ENCODE measurements at regions not wholly inside any gene's neighbourhood (a gene's known extent, or its start where the extent isn't known, plus 50 kb on each side); places are given as distances from the start of the nearest gene placed in this dataset.

DNA sequence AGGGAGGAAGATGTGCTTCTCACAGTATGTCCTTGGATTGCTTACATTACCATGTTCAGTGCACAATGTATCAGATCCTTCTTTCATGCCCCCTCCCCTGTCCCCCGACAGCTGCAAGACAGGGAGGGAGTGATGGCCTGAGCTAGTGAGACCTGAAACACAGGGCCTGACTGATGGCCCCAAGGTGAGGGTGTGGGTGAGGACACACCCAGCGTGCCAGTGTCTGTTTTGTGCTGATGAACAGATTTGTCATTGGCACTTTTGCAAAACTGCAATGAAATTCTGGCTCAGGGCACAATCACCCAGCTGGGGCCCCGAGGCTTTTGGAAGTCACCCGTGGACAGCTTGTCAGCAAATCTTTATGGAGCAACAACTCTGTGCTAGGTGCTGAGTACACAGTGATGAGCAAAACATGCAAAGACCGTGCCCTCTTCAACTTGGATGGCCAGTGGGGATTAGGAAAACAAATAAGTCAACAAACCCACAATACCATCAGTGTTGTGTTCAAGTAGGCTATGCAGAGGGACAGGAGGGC, 59.4 kb upstream of the EMX2 start:
- no peak for TF ChIP-seq CTCF (conservative IDR thresholded peaks at IDR 0.05; ENCODE audit: low read depth in 2 of 2)
- TF ChIP-seq EZH2phosphoT487 (IDR thresholded peaks at IDR 0.05; ENCODE audit: unreplicated experiment), result no peak
- TF ChIP-seq EZH2 (IDR thresholded peaks at IDR 0.05; ENCODE audit: low read depth, unreplicated experiment), result no peak
- TF ChIP-seq POLR2AphosphoS5 (IDR thresholded peaks at IDR 0.05; ENCODE audit: low read depth), result no peak
- TF ChIP-seq, protein P1, sequence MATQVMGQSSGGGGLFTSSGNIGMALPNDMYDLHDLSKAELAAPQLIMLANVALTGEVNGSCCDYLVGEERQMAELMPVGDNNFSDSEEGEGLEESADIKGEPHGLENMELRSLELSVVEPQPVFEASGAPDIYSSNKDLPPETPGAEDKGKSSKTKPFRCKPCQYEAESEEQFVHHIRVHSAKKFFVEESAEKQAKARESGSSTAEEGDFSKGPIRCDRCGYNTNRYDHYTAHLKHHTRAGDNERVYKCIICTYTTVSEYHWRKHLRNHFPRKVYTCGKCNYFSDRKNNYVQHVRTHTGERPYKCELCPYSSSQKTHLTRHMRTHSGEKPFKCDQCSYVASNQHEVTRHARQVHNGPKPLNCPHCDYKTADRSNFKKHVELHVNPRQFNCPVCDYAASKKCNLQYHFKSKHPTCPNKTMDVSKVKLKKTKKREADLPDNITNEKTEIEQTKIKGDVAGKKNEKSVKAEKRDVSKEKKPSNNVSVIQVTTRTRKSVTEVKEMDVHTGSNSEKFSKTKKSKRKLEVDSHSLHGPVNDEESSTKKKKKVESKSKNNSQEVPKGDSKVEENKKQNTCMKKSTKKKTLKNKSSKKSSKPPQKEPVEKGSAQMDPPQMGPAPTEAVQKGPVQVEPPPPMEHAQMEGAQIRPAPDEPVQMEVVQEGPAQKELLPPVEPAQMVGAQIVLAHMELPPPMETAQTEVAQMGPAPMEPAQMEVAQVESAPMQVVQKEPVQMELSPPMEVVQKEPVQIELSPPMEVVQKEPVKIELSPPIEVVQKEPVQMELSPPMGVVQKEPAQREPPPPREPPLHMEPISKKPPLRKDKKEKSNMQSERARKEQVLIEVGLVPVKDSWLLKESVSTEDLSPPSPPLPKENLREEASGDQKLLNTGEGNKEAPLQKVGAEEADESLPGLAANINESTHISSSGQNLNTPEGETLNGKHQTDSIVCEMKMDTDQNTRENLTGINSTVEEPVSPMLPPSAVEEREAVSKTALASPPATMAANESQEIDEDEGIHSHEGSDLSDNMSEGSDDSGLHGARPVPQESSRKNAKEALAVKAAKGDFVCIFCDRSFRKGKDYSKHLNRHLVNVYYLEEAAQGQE (IDR thresholded peaks at IDR 0.05; ENCODE audit: unreplicated experiment), result no peak
- TF ChIP-seq NANOG (IDR thresholded peaks at IDR 0.05; ENCODE audit: borderline replicate concordance), result no peak
- TF ChIP-seq JUNB (IDR thresholded peaks at IDR 0.05; ENCODE audit: unreplicated experiment), result no peak
